ENCODE measurements at regions not wholly inside any gene's neighbourhood (a gene's known extent, or its start where the extent isn't known, plus 50 kb on each side); places are given as distances from the start of the nearest gene placed in this dataset.

GRCh38 chr9:80875947-80876346 lies 813.4 kb downstream of the TLE1 start:
- no peak for ATAC-seq
- Histone ChIP-seq H3K27me3 (ENCODE audit: control insufficient read depth in 2 of 2, insufficient read depth in 2 of 2, low read length in 2 of 2) (no peaks in the 10 kb centered on the region), H3K9ac (ENCODE audit: insufficient read depth in 1 of 2, low read depth in 2 of 2, low read length in 2 of 2) (no peak overlapping the region), H3K4me2 (ENCODE audit: insufficient read depth, low read length) (no peak overlapping the region), H3K36me3 (ENCODE audit: control insufficient read depth, insufficient read depth, low read length) (no peaks in the 10 kb centered on the region), H4K20me1 (replicated peaks; ENCODE audit: control insufficient read depth, insufficient read depth, low read length) (no peaks in the 10 kb centered on the region), H3K79me2 (ENCODE audit: control insufficient read depth, insufficient read depth, low read length) (no peaks in the 10 kb centered on the region), H3K27ac (ENCODE audit: extremely low read depth, low read depth, low read length) (no peak overlapping the region), H3K9me3 (replicated peaks; ENCODE audit: control insufficient read depth, insufficient read depth, low read depth, low read length) (no peaks in the 10 kb centered on the region), H3K4me3 (no peak overlapping the region), H3K9me1 (ENCODE audit: control insufficient read depth, insufficient read depth, low read length) (no peaks in the 10 kb centered on the region), H3K4me1 (replicated peaks in 1 of 2; ENCODE audit: control insufficient read depth in 2 of 2, insufficient read depth in 2 of 2, low read length in 2 of 2) (no peaks in the 10 kb centered on the region), H2AFZ (ENCODE audit: low read depth, low read length) (no peak overlapping the region)
- ChIA-PET CTCF (ENCODE audit: low intra/inter-chr PET ratio) (no interaction called here), POLR2A (no interaction called here)
- no TSS peak for BruUV-seq (replicated peaks)
- TF ChIP-seq SP1 (CRISPR knock-in tag; IDR thresholded peaks at IDR 0.05), result no peak
- no peak for TF ChIP-seq HIVEP1 (CRISPR knock-in tag; IDR thresholded peaks at IDR 0.05)
- TF ChIP-seq ZNF239 (CRISPR knock-in tag; IDR thresholded peaks at IDR 0.05), result no peak
- TF ChIP-seq PBX2 (CRISPR knock-in tag; IDR thresholded peaks at IDR 0.05; ENCODE audit: low read depth), result no peak
- TF ChIP-seq PBX2 (tag; conservative IDR thresholded peaks at IDR 0.05; ENCODE audit: low read depth), result no peak
- no peak for TF ChIP-seq BCL6 (CRISPR knock-in tag; IDR thresholded peaks at IDR 0.05)
- no peak for TF ChIP-seq FOS (IDR thresholded peaks at IDR 0.05; ENCODE audit: extremely low read depth, insufficient read length)
- no peak for TF ChIP-seq TCF3 (CRISPR knock-in tag; IDR thresholded peaks at IDR 0.05)
- no peak for TF ChIP-seq CREB5 (CRISPR knock-in tag; IDR thresholded peaks at IDR 0.05)
- TF ChIP-seq NFIC (IDR thresholded peaks at IDR 0.05), result no peak
- no peak for TF ChIP-seq IRF1 (CRISPR knock-in tag; IDR thresholded peaks at IDR 0.05; ENCODE audit: borderline replicate concordance)
- no peak for TF ChIP-seq ZNF253 (CRISPR knock-in tag; conservative IDR thresholded peaks at IDR 0.05)
- no peak for TF ChIP-seq ZNF436 (CRISPR knock-in tag; IDR thresholded peaks at IDR 0.05)
- no peak for TF ChIP-seq RAD21 (CRISPR knock-in tag; conservative IDR thresholded peaks at IDR 0.05 in 1 of 2, IDR thresholded peaks at IDR 0.05 in 1 of 2)
- TF ChIP-seq MAX (CRISPR knock-in tag; IDR thresholded peaks at IDR 0.05), result no peak
- no peak for TF ChIP-seq ZNF668 (CRISPR knock-in tag; IDR thresholded peaks at IDR 0.05)
- no peak for TF ChIP-seq ZNF24 (IDR thresholded peaks at IDR 0.05)
- no peak for TF ChIP-seq ZSCAN32 (CRISPR knock-in tag; IDR thresholded peaks at IDR 0.05)
- TF ChIP-seq SIN3B (IDR thresholded peaks at IDR 0.05; ENCODE audit: low read depth), result no peak
- TF ChIP-seq ELK1 (CRISPR knock-in tag; IDR thresholded peaks at IDR 0.05), result no peak
- TF ChIP-seq ZNF282 (CRISPR knock-in tag; IDR thresholded peaks at IDR 0.05), result no peak
- no peak for FAIRE-seq
- intact Hi-C loops (cut with micrococcal nuclease) (no loop called here), in situ Hi-C loops (cut with MboI) (no loop called here)
- no peak for DNase-seq (ENCODE audit: extremely low read depth in 1 of 4, low spot score in 3 of 4)
- 0% methylated on average over 3 of the region's 4 CpGs for WGBS (ENCODE audit: insufficient coverage, low coverage, missing lambda C conversion rate)
